ENCODE measurements at regions not wholly inside any gene's neighbourhood (a gene's known extent, or its start where the extent isn't known, plus 50 kb on each side); places are given as distances from the start of the nearest gene placed in this dataset.

- no peak overlapping the region for H3K27ac ChIP-seq
Observed at GRCh38 chr18:22628795-22629510, 211.2 kb upstream of the CTAGE1 start.

GRCh38 chr18:22630980-22631379, 213.3 kb upstream of the CTAGE1 start:
- intact Hi-C loops (cut with DNase I): no loop called here
- DNase-seq: no peak
- 93 to 97% (median 95%) methylated on average over 2 of the region's 2 CpGs for WGBS, 4 donors
- no peaks in the 10 kb centered on the region for H3K36me3 ChIP-seq (replicated peaks in 1 of 2)
- H3K4me3 ChIP-seq: no peak overlapping the region
- no peaks in the 10 kb centered on the region for H3K27me3 ChIP-seq
- no peaks in the 10 kb centered on the region for H3K9me3 ChIP-seq (replicated peaks in 1 of 3)
- H3K4me1 ChIP-seq (replicated peaks in 1 of 2): peaks cover 4 to 7% of the 10 kb centered on the region in 2 donors
- no peak for TF ChIP-seq CTCF (IDR thresholded peaks at IDR 0.05)
- no peak for TF ChIP-seq POLR2A (IDR thresholded peaks at IDR 0.05)
- no peak overlapping the region for H3K27ac ChIP-seq

More at GRCh38 chr18:22628795-22629510, 211.2 kb upstream of the CTAGE1 start:
- H3K36me3 ChIP-seq (replicated peaks in 1 of 2): no peaks in the 10 kb centered on the region
- intact Hi-C loops (cut with DNase I): no loop called here
- H3K4me1 ChIP-seq (replicated peaks in 1 of 2): peaks cover 4 to 7% of the 10 kb centered on the region in 2 donors
- H3K9me3 ChIP-seq (replicated peaks in 1 of 3): no peaks in the 10 kb centered on the region
- 72 to 83% (median 79%) methylated on average over 14 of the region's 14 CpGs for WGBS, 4 donors
- TF ChIP-seq CTCF (IDR thresholded peaks at IDR 0.05) (no peak), POLR2A (IDR thresholded peaks at IDR 0.05) (no peak)
- no peak for DNase-seq
- H3K27me3 ChIP-seq: no peaks in the 10 kb centered on the region
- no peak overlapping the region for H3K4me3 ChIP-seq

GRCh38 chr18:22632191-22632590, 214.5 kb upstream of the CTAGE1 start:
- TF ChIP-seq CTCF (IDR thresholded peaks at IDR 0.05): no peak
- TF ChIP-seq POLR2A (IDR thresholded peaks at IDR 0.05): no peak
- intact Hi-C loops (cut with DNase I): no loop called here
- Histone ChIP-seq H3K36me3 (replicated peaks in 1 of 2) (no peaks in the 10 kb centered on the region), H3K9me3 (replicated peaks in 1 of 3) (no peaks in the 10 kb centered on the region), H3K4me1 (replicated peaks in 1 of 2) (peaks cover 4 to 7% of the 10 kb centered on the region in 2 donors), H3K27ac (peak overlapping the region in 3 of 5 donors; percentile 16 to 33 (median 23)), H3K27me3 (no peaks in the 10 kb centered on the region), H3K4me3 (no peak overlapping the region)
- DNase-seq: peak in 1 of 7 donors; percentile 26
- WGBS, 4 donors: 30 to 44% (median 36%) methylated on average over 4 of the region's 4 CpGs

- WGBS, 4 donors: 82 to 93% (median 87%) methylated on average over 2 to 3 of the region's 3 CpGs
- TF ChIP-seq CTCF (IDR thresholded peaks at IDR 0.05) (no peak), POLR2A (IDR thresholded peaks at IDR 0.05) (no peak)
- intact Hi-C loops (cut with DNase I): no loop called here
- H3K4me3 ChIP-seq: no peak overlapping the region
- no peak overlapping the region for H3K27ac ChIP-seq
- no peaks in the 10 kb centered on the region for H3K9me3 ChIP-seq (replicated peaks in 1 of 3)
- no peaks in the 10 kb centered on the region for H3K27me3 ChIP-seq
- H3K36me3 ChIP-seq (replicated peaks in 1 of 2): no peaks in the 10 kb centered on the region
- peaks cover 4 to 13% of the 10 kb centered on the region in 2 donors for H3K4me1 ChIP-seq (replicated peaks in 1 of 2)
- DNase-seq: no peak
Observed at GRCh38 chr18:22634464-22634863, 216.7 kb upstream of the CTAGE1 start.

Data from adrenal gland (tissue), 9 donors.